ENCODE measurements at regions not wholly inside any gene's neighbourhood (a gene's known extent, or its start where the extent isn't known, plus 50 kb on each side); places are given as distances from the start of the nearest gene placed in this dataset.

DNA sequence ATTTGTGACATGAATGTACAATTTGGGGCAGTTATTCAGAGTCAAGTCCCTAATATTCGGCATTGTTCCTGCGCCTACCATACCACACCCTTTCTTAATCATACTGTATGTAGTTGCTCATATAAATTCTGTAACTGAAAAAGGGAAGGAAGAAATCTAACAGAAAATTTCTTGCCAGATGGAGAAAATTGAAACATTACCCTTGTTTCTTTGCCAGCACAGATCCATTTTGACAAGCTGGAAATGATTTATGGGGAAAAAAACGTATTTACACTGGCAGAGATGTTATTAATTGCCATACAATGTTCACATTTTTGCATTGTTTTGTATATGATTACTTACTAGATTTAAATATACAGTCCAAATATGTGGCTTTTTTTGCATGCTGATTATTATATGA lies 363.8 kb upstream of the PKN2 start:
- H3K9me3 Mint-ChIP-seq (ENCODE audit: low read depth, unreplicated experiment), result peaks cover 3% of the 10 kb centered on the region
- H3K4me3 Mint-ChIP-seq (ENCODE audit: low read depth, unreplicated experiment), result no peak overlapping the region
- no TSS peak for BruUV-seq (replicated peaks)
- H3K4me1 Mint-ChIP-seq (ENCODE audit: low read depth, unreplicated experiment), result no peaks in the 10 kb centered on the region
- H3K36me3 Mint-ChIP-seq (ENCODE audit: insufficient read depth, unreplicated experiment), result no peaks in the 10 kb centered on the region
- intact Hi-C loops (cut with micrococcal nuclease; ENCODE audit: unreplicated experiment), result no loop called here
- CTCF ChIA-PET, result no interaction called here
- H3K27me3 Mint-ChIP-seq (ENCODE audit: unreplicated experiment), result no peaks in the 10 kb centered on the region
- H3K27ac Mint-ChIP-seq (ENCODE audit: unreplicated experiment), result no peak overlapping the region
- no peak for DNase-seq
- TF ChIP-seq, protein P1, sequence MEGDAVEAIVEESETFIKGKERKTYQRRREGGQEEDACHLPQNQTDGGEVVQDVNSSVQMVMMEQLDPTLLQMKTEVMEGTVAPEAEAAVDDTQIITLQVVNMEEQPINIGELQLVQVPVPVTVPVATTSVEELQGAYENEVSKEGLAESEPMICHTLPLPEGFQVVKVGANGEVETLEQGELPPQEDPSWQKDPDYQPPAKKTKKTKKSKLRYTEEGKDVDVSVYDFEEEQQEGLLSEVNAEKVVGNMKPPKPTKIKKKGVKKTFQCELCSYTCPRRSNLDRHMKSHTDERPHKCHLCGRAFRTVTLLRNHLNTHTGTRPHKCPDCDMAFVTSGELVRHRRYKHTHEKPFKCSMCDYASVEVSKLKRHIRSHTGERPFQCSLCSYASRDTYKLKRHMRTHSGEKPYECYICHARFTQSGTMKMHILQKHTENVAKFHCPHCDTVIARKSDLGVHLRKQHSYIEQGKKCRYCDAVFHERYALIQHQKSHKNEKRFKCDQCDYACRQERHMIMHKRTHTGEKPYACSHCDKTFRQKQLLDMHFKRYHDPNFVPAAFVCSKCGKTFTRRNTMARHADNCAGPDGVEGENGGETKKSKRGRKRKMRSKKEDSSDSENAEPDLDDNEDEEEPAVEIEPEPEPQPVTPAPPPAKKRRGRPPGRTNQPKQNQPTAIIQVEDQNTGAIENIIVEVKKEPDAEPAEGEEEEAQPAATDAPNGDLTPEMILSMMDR (IDR thresholded peaks at IDR 0.05; ENCODE audit: unreplicated experiment), result no peak

- H3K4me3 Mint-ChIP-seq (ENCODE audit: low read depth, unreplicated experiment), result no peak overlapping the region
- H3K36me3 Mint-ChIP-seq (ENCODE audit: insufficient read depth, unreplicated experiment), result no peaks in the 10 kb centered on the region
- TF ChIP-seq, protein P1 (IDR thresholded peaks at IDR 0.05; ENCODE audit: unreplicated experiment), result no peak
- peaks cover 3% of the 10 kb centered on the region for H3K9me3 Mint-ChIP-seq (ENCODE audit: low read depth, unreplicated experiment)
- DNase-seq, result no peak
- peaks cover 9% of the 10 kb centered on the region for H3K4me1 Mint-ChIP-seq (ENCODE audit: low read depth, unreplicated experiment)
- CTCF ChIA-PET, result no interaction called here
- intact Hi-C loops (cut with micrococcal nuclease; ENCODE audit: unreplicated experiment), result no loop called here
- BruUV-seq (replicated peaks), result no TSS peak
- no peak overlapping the region for H3K27ac Mint-ChIP-seq (ENCODE audit: unreplicated experiment)
- no peaks in the 10 kb centered on the region for H3K27me3 Mint-ChIP-seq (ENCODE audit: unreplicated experiment)
Observed at GRCh38 chr1:88321706-88322105, 362.4 kb upstream of the PKN2 start.

DNA sequence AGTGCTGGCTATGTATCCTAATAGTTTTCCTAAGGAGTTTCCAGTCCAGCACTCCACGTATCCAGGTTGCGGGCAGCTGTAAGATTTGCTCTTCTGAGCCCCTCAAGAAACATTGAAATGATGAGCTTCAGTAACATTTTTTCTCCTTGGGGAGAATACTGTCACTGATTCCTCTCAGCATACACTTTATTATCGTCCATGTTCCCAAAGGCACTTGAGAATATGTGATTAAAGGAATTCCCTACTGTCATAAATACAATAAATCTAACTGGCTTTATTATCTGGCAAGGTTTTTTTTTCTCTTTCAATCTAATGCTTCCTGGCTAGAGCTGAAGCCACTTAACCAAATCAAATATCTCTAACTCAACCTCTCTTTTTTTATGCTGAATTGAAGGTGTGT lies 359.2 kb upstream of the PKN2 start:
- Mint-ChIP-seq H3K27ac (ENCODE audit: unreplicated experiment) (no peak overlapping the region), H3K4me1 (ENCODE audit: low read depth, unreplicated experiment) (peaks cover 25% of the 10 kb centered on the region), H3K36me3 (ENCODE audit: insufficient read depth, unreplicated experiment) (no peaks in the 10 kb centered on the region), H3K27me3 (ENCODE audit: unreplicated experiment) (no peaks in the 10 kb centered on the region), H3K4me3 (ENCODE audit: low read depth, unreplicated experiment) (no peak overlapping the region), H3K9me3 (ENCODE audit: low read depth, unreplicated experiment) (peaks cover 3% of the 10 kb centered on the region)
- no TSS peak for BruUV-seq (replicated peaks)
- TF ChIP-seq, protein P1 (IDR thresholded peaks at IDR 0.05; ENCODE audit: unreplicated experiment), result no peak
- intact Hi-C loops (cut with micrococcal nuclease; ENCODE audit: unreplicated experiment), result no loop called here
- no peak for DNase-seq
- CTCF ChIA-PET, result interaction anchor here (1.1 kb wide), 1 partner anchor 420 kb away, joined by 3 read pairs; no protein-coding TSS in a partner anchor

- TF ChIP-seq, protein P1 (IDR thresholded peaks at IDR 0.05; ENCODE audit: unreplicated experiment), result no peak
- peaks cover 25% of the 10 kb centered on the region for H3K4me1 Mint-ChIP-seq (ENCODE audit: low read depth, unreplicated experiment)
- CTCF ChIA-PET, result interaction anchor here (0.6 to 1.3 kb wide), 2 partner anchors 16 to 89 kb away, joined by 4 to 7 read pairs; no protein-coding TSS in a partner anchor
- H3K4me3 Mint-ChIP-seq (ENCODE audit: low read depth, unreplicated experiment), result no peak overlapping the region
- intact Hi-C loops (cut with micrococcal nuclease; ENCODE audit: unreplicated experiment), result no loop called here
- peak overlapping the region; percentile 89 for H3K27ac Mint-ChIP-seq (ENCODE audit: unreplicated experiment)
- DNase-seq, result peak; percentile 51
- no peaks in the 10 kb centered on the region for H3K36me3 Mint-ChIP-seq (ENCODE audit: insufficient read depth, unreplicated experiment)
- no TSS peak for BruUV-seq (replicated peaks)
- H3K9me3 Mint-ChIP-seq (ENCODE audit: low read depth, unreplicated experiment), result peaks cover 3% of the 10 kb centered on the region
- no peaks in the 10 kb centered on the region for H3K27me3 Mint-ChIP-seq (ENCODE audit: unreplicated experiment)
Observed at GRCh38 chr1:88327391-88328267, 356.4 kb upstream of the PKN2 start.
